Activated T-helper 17 cell treated with anti-CD3 and anti-CD28 coated beads, Interleukin-2, amount 50 U/mL, for 72 hours (primary cell): ENCODE measurements at regions not wholly inside any gene's neighbourhood (a gene's known extent, or its start where the extent isn't known, plus 50 kb on each side); places are given as distances from the start of the nearest gene placed in this dataset.

Experiments used
- ATAC-seq: fragments of 150-1000 bp; cut with Tn5 transposase; replicated peaks from 2 replicates; pipeline ENCODE4 v1.10.0; 2021; ENCODE audit warnings: mild to moderate bottlenecking, moderate library complexity
- H3K27ac Mint-ChIP-seq: one replicate; pipeline ENCODE4 v1.8.0; 2022; ENCODE audit warnings: mixed read lengths
- H3K27me3 Mint-ChIP-seq: one replicate; pipeline ENCODE4 v1.8.0; 2022; ENCODE audit warnings: mixed read lengths
- H3K36me3 Mint-ChIP-seq: one replicate; pipeline ENCODE4 v1.8.0; 2022; ENCODE audit warnings: low read depth, mild to moderate bottlenecking, mixed read lengths
- H3K4me1 Mint-ChIP-seq: one replicate; pipeline ENCODE4 v1.8.0; 2022; ENCODE audit warnings: mixed read lengths
- H3K4me3 Mint-ChIP-seq: one replicate; pipeline ENCODE4 v1.8.0; 2022; ENCODE audit warnings: mild to moderate bottlenecking, mixed read lengths
- H3K9me3 Mint-ChIP-seq: one replicate; pipeline ENCODE4 v1.8.0; 2022; ENCODE audit warnings: mixed read lengths

- no peaks in the 10 kb centered on the region for H3K4me1 Mint-ChIP-seq
- H3K27me3 Mint-ChIP-seq = peaks cover 3% of the 10 kb centered on the region
- H3K36me3 Mint-ChIP-seq = no peaks in the 10 kb centered on the region
- H3K4me3 Mint-ChIP-seq = no peak overlapping the region
- H3K9me3 Mint-ChIP-seq = peaks cover under 1% of the 10 kb centered on the region
- no peak for ATAC-seq
- no peak overlapping the region for H3K27ac Mint-ChIP-seq
Observed at GRCh38 chr2:16249246-16250055, 309.1 kb downstream of the MYCN start.

DNA sequence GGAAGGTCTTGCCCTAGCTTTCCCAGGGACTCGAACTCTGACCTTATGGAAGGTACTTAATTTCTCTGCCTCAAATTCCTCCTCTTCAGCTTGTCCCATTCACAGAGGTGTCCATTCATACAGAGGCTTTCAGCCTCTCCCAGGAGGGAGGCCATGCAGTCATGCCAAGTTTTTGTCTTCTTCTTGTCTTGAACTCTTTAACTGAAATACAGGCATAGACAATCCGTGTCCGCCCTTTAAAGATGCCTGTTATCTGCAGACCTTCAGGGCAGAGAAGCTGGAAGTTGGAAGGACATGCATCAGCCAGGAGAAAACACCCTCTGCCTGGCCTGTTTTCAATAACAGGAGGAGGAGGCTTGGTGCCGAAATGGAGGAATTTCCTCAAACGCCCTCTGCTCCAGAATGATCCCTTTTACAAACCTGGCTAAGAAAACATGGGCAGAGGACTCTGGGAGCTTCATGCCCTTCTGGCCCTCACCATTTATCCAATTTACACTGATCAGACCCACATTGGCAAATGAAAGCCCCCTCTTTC lies 308.3 kb downstream of the MYCN start:
- Mint-ChIP-seq H3K36me3 (no peaks in the 10 kb centered on the region), H3K4me1 (no peaks in the 10 kb centered on the region), H3K27me3 (no peaks in the 10 kb centered on the region), H3K4me3 (no peak overlapping the region), H3K9me3 (no peaks in the 10 kb centered on the region), H3K27ac (no peak overlapping the region)
- no peak for ATAC-seq

- no peak overlapping the region for H3K4me3 Mint-ChIP-seq
- H3K27me3 Mint-ChIP-seq = no peaks in the 10 kb centered on the region
- no peaks in the 10 kb centered on the region for H3K4me1 Mint-ChIP-seq
- ATAC-seq = no peak
- no peaks in the 10 kb centered on the region for H3K9me3 Mint-ChIP-seq
- no peaks in the 10 kb centered on the region for H3K36me3 Mint-ChIP-seq
- no peak overlapping the region for H3K27ac Mint-ChIP-seq
Observed at GRCh38 chr2:16247326-16248122, 307.2 kb downstream of the MYCN start.

- H3K4me3 Mint-ChIP-seq = no peak overlapping the region
- no peaks in the 10 kb centered on the region for H3K27me3 Mint-ChIP-seq
- no peak overlapping the region for H3K27ac Mint-ChIP-seq
- H3K36me3 Mint-ChIP-seq = no peaks in the 10 kb centered on the region
- no peaks in the 10 kb centered on the region for H3K4me1 Mint-ChIP-seq
- H3K9me3 Mint-ChIP-seq = no peaks in the 10 kb centered on the region
- no peak for ATAC-seq
Observed at GRCh38 chr2:16246911-16247310, 306.6 kb downstream of the MYCN start.

DNA sequence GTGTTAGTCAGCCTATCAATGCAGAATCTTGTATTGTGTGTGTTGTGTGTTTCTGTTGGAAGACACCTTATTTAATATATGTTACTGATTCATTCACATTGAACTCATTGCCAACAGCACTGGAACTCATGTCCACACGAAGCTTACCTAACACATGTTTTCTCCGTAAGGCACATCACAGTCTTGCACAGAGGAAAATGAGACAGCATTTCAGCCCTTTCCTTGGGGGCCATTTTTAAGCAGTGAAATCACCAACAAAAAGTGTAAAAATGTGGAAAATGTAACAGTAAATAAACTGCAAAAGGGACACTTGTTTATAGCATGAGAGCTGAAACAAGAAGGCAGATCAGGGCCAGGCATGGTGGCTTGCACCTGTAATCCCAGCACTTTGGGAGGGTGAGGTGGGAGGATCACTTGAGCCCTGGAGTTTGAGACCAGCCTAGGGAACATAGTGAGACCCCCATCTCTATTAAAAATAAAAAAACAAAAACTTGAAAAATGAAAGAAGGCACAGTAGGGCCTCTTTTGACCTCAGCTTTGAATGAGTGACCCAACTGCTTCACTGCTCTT lies 306.0 kb downstream of the MYCN start:
- ATAC-seq = no peak
- Mint-ChIP-seq H3K36me3 (no peaks in the 10 kb centered on the region), H3K4me3 (no peak overlapping the region), H3K4me1 (no peaks in the 10 kb centered on the region), H3K9me3 (no peaks in the 10 kb centered on the region), H3K27me3 (no peaks in the 10 kb centered on the region), H3K27ac (no peak overlapping the region)

- Mint-ChIP-seq H3K36me3 (no peaks in the 10 kb centered on the region), H3K27ac (no peak overlapping the region), H3K27me3 (no peaks in the 10 kb centered on the region), H3K4me3 (no peak overlapping the region), H3K4me1 (no peaks in the 10 kb centered on the region), H3K9me3 (no peaks in the 10 kb centered on the region)
- no peak for ATAC-seq
Observed at GRCh38 chr2:16245481-16246054, 305.2 kb downstream of the MYCN start.

DNA sequence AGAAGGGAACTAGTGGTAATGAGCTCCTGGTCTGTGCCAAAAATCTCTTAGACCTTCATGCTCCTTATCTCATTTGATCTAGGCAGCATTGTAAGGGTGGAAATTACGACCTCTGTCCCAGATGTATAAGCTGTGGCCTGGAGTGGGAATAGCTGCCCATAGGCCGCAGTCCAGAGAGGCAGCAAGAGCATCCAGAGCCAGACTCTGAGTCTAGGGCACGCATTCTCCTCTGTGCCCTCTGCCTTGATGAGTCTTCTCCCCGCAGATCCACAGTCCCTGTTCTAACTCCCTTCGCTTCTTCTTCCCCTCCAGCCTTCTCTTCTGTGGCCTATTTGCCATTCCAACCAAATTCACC lies 304.6 kb downstream of the MYCN start:
- H3K9me3 Mint-ChIP-seq = no peaks in the 10 kb centered on the region
- H3K27ac Mint-ChIP-seq = no peak overlapping the region
- H3K4me1 Mint-ChIP-seq = no peaks in the 10 kb centered on the region
- H3K4me3 Mint-ChIP-seq = no peak overlapping the region
- no peaks in the 10 kb centered on the region for H3K36me3 Mint-ChIP-seq
- no peaks in the 10 kb centered on the region for H3K27me3 Mint-ChIP-seq
- no peak for ATAC-seq

- Mint-ChIP-seq H3K4me3 (no peak overlapping the region), H3K4me1 (no peaks in the 10 kb centered on the region), H3K27ac (no peak overlapping the region), H3K36me3 (no peaks in the 10 kb centered on the region), H3K27me3 (no peaks in the 10 kb centered on the region), H3K9me3 (no peaks in the 10 kb centered on the region)
- ATAC-seq = no peak
Observed at GRCh38 chr2:16244153-16244965, 304.0 kb downstream of the MYCN start.

DNA sequence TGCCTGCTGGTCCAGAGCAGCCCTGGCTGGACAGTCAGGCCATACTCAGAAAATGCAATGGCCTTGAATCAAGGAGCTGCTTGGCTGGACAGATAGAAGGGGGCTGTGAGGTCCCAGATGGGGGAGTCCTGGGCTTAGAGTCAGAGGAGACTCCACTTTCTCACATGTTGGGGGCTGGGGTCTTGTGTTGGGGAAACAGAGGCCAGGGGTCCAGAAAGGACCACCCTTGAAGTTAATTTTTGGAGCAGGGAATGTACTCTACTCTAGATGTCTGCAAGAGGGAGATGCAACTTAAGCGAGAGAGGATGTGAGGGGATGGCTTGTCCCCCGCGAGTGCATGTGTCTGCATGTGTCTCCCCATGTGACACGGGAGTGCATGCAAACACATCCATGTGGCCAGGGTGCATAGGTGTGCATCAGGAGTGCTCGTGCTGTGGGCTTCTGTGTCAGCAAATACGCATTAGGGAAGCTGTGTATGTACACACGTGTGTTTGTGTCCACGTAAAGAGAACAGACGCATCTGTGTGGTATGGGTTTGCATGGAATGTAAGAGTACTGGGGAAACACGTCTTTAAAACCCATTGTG lies 303.2 kb downstream of the MYCN start:
- H3K27me3 Mint-ChIP-seq = no peaks in the 10 kb centered on the region
- no peak overlapping the region for H3K27ac Mint-ChIP-seq
- no peaks in the 10 kb centered on the region for H3K4me1 Mint-ChIP-seq
- no peak for ATAC-seq
- no peaks in the 10 kb centered on the region for H3K9me3 Mint-ChIP-seq
- H3K36me3 Mint-ChIP-seq = no peaks in the 10 kb centered on the region
- no peak overlapping the region for H3K4me3 Mint-ChIP-seq

GRCh38 chr2:16242906-16243305 lies 302.6 kb downstream of the MYCN start:
- no peak overlapping the region for H3K4me3 Mint-ChIP-seq
- no peaks in the 10 kb centered on the region for H3K36me3 Mint-ChIP-seq
- ATAC-seq = no peak
- H3K4me1 Mint-ChIP-seq = no peaks in the 10 kb centered on the region
- no peak overlapping the region for H3K27ac Mint-ChIP-seq
- H3K9me3 Mint-ChIP-seq = no peaks in the 10 kb centered on the region
- H3K27me3 Mint-ChIP-seq = no peaks in the 10 kb centered on the region

GRCh38 chr2:16241166-16242160 lies 301.1 kb downstream of the MYCN start:
- Mint-ChIP-seq H3K4me3 (no peak overlapping the region), H3K4me1 (no peaks in the 10 kb centered on the region)
- ATAC-seq = no peak

DNA sequence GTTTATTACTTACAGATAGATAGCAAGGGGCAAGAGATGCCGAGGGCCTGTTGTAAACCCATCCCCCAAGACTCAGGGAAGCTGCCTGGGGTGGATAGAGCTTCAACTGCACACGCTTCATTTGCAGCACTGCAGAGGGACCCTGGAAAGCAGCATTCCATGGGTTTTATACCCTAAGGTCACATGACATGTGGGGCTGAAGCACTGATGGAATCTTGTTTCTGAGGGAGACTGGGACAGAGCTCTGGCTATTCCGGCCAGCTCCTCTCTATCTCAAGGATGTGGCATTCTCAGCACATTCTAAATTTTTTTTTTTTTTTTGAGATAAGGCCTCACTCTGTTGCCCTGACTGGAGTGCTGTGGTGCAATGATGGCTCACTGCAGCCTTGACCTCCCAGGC lies 300.1 kb downstream of the MYCN start:
- Mint-ChIP-seq H3K9me3 (peaks cover 6% of the 10 kb centered on the region), H3K4me1 (no peaks in the 10 kb centered on the region), H3K27me3 (peaks cover 3% of the 10 kb centered on the region), H3K36me3 (no peaks in the 10 kb centered on the region), H3K27ac (no peak overlapping the region), H3K4me3 (no peak overlapping the region)
- no peak for ATAC-seq

More at GRCh38 chr2:16241166-16242160, 301.1 kb downstream of the MYCN start:
- no peaks in the 10 kb centered on the region for H3K36me3 Mint-ChIP-seq
- H3K27ac Mint-ChIP-seq = no peak overlapping the region
- no peaks in the 10 kb centered on the region for H3K9me3 Mint-ChIP-seq
- no peaks in the 10 kb centered on the region for H3K27me3 Mint-ChIP-seq
